Lung (tissue), 11 donors: ENCODE measurements at regions not wholly inside any gene's neighbourhood (a gene's known extent, or its start where the extent isn't known, plus 50 kb on each side); places are given as distances from the start of the nearest gene placed in this dataset.

Source experiments
- ATAC-seq: fragments of 200-7000 bp; cut with Tn5 transposase; one replicate; pipeline ENCODE4 v1.9.1; 2020; ENCODE audit warnings: moderate number of reproducible peaks; ENCODE audit not compliant: insufficient read depth, low FRiP score
- DNase-seq, 3 donors: peaks; one replicate each; pipeline ENCODE4 v3.0.0-alpha.2; 2013 to 2017
- H3K27ac ChIP-seq, 2 donors: one replicate each; pipeline ENCODE4 v1.5.1; 2013; ENCODE audit warnings: mild to moderate bottlenecking in 2 of 2, moderate library complexity in 2 of 2, control low read depth in 1 of 2, inconsistent platforms in 1 of 2, low read depth in 1 of 2, low read length in 1 of 2
- H3K27me3 ChIP-seq, 3 donors: one replicate each; pipeline ENCODE4 v1.5.1; 2013; ENCODE audit warnings: low read length in 2 of 3; ENCODE audit not compliant: control insufficient read depth in 3 of 3, insufficient read depth in 3 of 3
- H3K36me3 ChIP-seq, 4 donors: one replicate each; pipeline ENCODE4 v1.5.1; 2013; ENCODE audit warnings: low read length in 4 of 4, mild to moderate bottlenecking in 1 of 4, moderate library complexity in 1 of 4; ENCODE audit not compliant: control insufficient read depth in 4 of 4, insufficient read depth in 4 of 4
- H3K4me1 ChIP-seq, 5 donors: one replicate each; pipeline ENCODE4 v1.5.1; 2013; ENCODE audit warnings: low read length in 5 of 5, mild to moderate bottlenecking in 2 of 5, moderate library complexity in 1 of 5; ENCODE audit not compliant: control insufficient read depth in 5 of 5, insufficient read depth in 5 of 5
- H3K4me3 ChIP-seq: one replicate; pipeline ENCODE4 v1.5.1; 2013; ENCODE audit warnings: mild to moderate bottlenecking, control low read depth, moderate library complexity
- H3K9ac ChIP-seq, 2 donors: one replicate each; pipeline ENCODE4 v1.5.1; 2013; ENCODE audit warnings: low read length in 2 of 2, control low read depth in 1 of 2; ENCODE audit not compliant: insufficient read depth in 1 of 2
- H3K9me3 ChIP-seq, 4 donors: one replicate each; pipeline ENCODE4 v1.5.1; 2013; ENCODE audit warnings: low read length in 3 of 4, mild to moderate bottlenecking in 1 of 4, moderate library complexity in 1 of 4; ENCODE audit not compliant: control insufficient read depth in 4 of 4, insufficient read depth in 3 of 4
- WGBS, 2 donors: extraction: QIAGEN DNeasy Blood & Tissue Kit; methylation state at CpG; one replicate each; pipeline ENCODE4 v1.1.7; 2013; 5-methylcytosine and 5-hydroxymethylcytosine counted together
- TF ChIP-seq, protein P1 (sequence below): IDR thresholded peaks from 2 replicates; pipeline ENCODE4 v1.5.1; 2012; ENCODE audit warnings: mild to moderate bottlenecking; ENCODE audit errors: control extremely low read depth, extremely low read depth
- donor health status: control.
- donor health status: control.
- donor health status: Bipolar disorder and iron deficiency.
- donor health status: healthy.
- donor health status: DM: yes; HTN: yes; CAD: no.

DNA sequence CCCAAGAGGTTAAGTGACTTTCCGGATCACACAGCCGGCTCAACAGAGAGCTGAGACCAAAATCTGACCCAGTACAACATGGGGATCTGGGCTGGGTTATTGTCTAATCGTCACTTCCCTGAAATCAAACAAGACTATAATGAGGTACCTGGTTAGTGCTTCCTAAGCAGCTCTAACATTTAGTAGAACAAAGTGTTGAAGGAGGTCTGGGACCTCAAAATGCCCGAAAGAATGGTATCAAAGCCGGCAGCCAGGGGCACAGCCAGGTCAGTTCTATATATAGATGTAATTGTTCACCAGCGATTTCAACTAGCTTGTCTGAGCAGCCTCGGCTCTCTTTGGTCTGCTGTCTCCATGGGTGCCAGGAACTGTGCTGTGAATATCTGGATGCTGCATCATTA lies 245.5 kb upstream of the ECI2 start:
- Histone ChIP-seq H3K27ac (peak overlapping the region in 1 of 2 donors; percentile 79), H3K4me1 (peaks cover 0 to 8% (median 0%) of the 10 kb centered on the region in 5 donors), H3K27me3 (no peaks in the 10 kb centered on the region), H3K36me3 (no peaks in the 10 kb centered on the region), H3K9ac (no peak overlapping the region), H3K4me3 (no peak overlapping the region), H3K9me3 (peaks cover 0 to 12% (median 5%) of the 10 kb centered on the region in 4 donors)
- no peak for ATAC-seq
- 49 to 61% methylated on average over 7 of the region's 7 CpGs for WGBS, 2 donors
- no peak for DNase-seq
- TF ChIP-seq, protein P1, sequence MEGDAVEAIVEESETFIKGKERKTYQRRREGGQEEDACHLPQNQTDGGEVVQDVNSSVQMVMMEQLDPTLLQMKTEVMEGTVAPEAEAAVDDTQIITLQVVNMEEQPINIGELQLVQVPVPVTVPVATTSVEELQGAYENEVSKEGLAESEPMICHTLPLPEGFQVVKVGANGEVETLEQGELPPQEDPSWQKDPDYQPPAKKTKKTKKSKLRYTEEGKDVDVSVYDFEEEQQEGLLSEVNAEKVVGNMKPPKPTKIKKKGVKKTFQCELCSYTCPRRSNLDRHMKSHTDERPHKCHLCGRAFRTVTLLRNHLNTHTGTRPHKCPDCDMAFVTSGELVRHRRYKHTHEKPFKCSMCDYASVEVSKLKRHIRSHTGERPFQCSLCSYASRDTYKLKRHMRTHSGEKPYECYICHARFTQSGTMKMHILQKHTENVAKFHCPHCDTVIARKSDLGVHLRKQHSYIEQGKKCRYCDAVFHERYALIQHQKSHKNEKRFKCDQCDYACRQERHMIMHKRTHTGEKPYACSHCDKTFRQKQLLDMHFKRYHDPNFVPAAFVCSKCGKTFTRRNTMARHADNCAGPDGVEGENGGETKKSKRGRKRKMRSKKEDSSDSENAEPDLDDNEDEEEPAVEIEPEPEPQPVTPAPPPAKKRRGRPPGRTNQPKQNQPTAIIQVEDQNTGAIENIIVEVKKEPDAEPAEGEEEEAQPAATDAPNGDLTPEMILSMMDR: no peak

- H3K36me3 ChIP-seq: no peaks in the 10 kb centered on the region
- H3K9ac ChIP-seq: no peak overlapping the region
- H3K27ac ChIP-seq: no peak overlapping the region
- WGBS, 2 donors: 81 to 88% methylated on average over 4 of the region's 4 CpGs
- no peak overlapping the region for H3K4me3 ChIP-seq
- DNase-seq: no peak
- H3K9me3 ChIP-seq: peaks cover 0 to 12% (median 5%) of the 10 kb centered on the region in 4 donors
- ATAC-seq: no peak
- no peaks in the 10 kb centered on the region for H3K27me3 ChIP-seq
- TF ChIP-seq, protein P1: no peak
- H3K4me1 ChIP-seq: peaks cover 0 to 8% (median 0%) of the 10 kb centered on the region in 5 donors
Measured at GRCh38 chr6:4379958-4380357, 244.6 kb upstream of the ECI2 start.

DNA sequence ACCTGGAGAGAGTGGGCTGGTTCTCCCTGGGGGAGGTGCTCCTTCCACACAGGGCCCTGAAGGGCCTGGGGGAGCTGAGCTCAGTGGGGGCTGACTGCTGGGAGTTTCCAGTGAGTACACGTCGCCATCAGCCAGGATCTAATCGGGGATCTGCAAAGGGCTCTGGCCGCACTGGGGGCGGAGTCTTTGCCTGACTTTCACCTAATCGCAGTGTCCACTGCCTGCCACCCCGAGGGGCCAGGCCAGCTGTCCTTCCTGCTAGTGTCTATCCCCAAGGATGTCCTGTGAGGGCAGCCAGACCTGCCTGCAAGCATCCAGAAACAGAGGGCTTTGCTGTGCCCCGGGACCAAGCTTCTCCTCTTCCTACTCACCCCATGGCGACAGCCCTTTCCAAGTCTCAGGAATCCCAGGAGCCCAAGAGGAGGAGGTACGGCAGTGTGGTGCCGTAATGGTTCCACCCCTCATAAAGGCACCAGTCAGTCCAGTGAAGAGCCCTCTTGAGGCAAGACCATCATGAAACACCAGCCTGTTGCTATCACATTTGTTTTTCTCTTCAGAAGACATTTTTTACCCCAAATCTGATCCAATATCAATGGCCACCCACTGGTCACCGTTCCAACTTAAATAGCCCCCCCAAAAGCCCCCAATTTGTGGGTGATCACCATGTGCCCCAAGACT lies 243.1 kb upstream of the ECI2 start:
- Histone ChIP-seq H3K4me1 (peaks cover 0 to 8% (median 0%) of the 10 kb centered on the region in 5 donors), H3K9ac (no peak overlapping the region), H3K27me3 (no peaks in the 10 kb centered on the region), H3K27ac (no peak overlapping the region), H3K9me3 (peaks cover 0 to 7% (median 2%) of the 10 kb centered on the region in 4 donors), H3K4me3 (no peak overlapping the region), H3K36me3 (no peaks in the 10 kb centered on the region)
- no peak for ATAC-seq
- WGBS, 2 donors: 88 to 94% methylated on average over 12 of the region's 12 CpGs
- no peak for DNase-seq
- TF ChIP-seq, protein P1: no peak

- 57 to 69% methylated on average over 3 of the region's 3 CpGs for WGBS, 2 donors
- TF ChIP-seq, protein P1: no peak
- ATAC-seq (no peak), DNase-seq (no peak)
- H3K4me1 ChIP-seq: peaks cover 0 to 8% (median 0%) of the 10 kb centered on the region in 5 donors
- no peak overlapping the region for H3K9ac ChIP-seq
- no peaks in the 10 kb centered on the region for H3K36me3 ChIP-seq
- no peaks in the 10 kb centered on the region for H3K27me3 ChIP-seq
- H3K9me3 ChIP-seq: peaks cover 0 to 6% (median 1%) of the 10 kb centered on the region in 4 donors
- no peak overlapping the region for H3K27ac ChIP-seq
- H3K4me3 ChIP-seq: no peak overlapping the region
Measured at GRCh38 chr6:4377603-4378002, 242.2 kb upstream of the ECI2 start.
